MM.1S (cell line): ENCODE measurements at regions not wholly inside any gene's neighbourhood (a gene's known extent, or its start where the extent isn't known, plus 50 kb on each side); places are given as distances from the start of the nearest gene placed in this dataset.
"Not testable (repeated sequence)": the region's sequence is repeated elsewhere in the genome, so short reads cannot be mapped to it uniquely, and the experiment has no call there.

Experiments used
- DNase-seq: peaks from one replicate; pipeline ENCODE4 v3.0.0-alpha.2; 2015
- H2AFZ ChIP-seq: fragments of 300-600 bp; sonication (generic); 2 replicates; pipeline ENCODE4 v1.6.0; 2016; ENCODE audit warnings: antibody characterized with exemption, low read length
- H3F3A ChIP-seq: fragments of 300-600 bp; sonication (generic); 2 replicates; pipeline ENCODE4 v1.6.1; 2016; ENCODE audit warnings: mild to moderate bottlenecking, antibody characterized with exemption, low read length, moderate library complexity, mixed read lengths; ENCODE audit not compliant: insufficient read depth
- H3K27ac ChIP-seq: fragments of 300-600 bp; sonication (generic); 2 replicates; pipeline ENCODE4 v1.5.1; 2016; ENCODE audit warnings: mild to moderate bottlenecking, low read length
- H3K27me3 ChIP-seq: fragments of 300-600 bp; sonication (generic); replicated peaks from 2 replicates; pipeline ENCODE4 v1.6.0; 2016; ENCODE audit warnings: low read length; ENCODE audit not compliant: insufficient read depth
- H3K36me3 ChIP-seq: fragments of 300-600 bp; sonication (generic); replicated peaks from 2 replicates; pipeline ENCODE4 v1.6.1; 2016; ENCODE audit warnings: mild to moderate bottlenecking, low read length, mixed read lengths; ENCODE audit not compliant: insufficient read depth
- H3K4me1 ChIP-seq: fragments of 300-600 bp; sonication (generic); 2 replicates; pipeline ENCODE4 v1.6.1; 2016; ENCODE audit warnings: low read length, mixed read lengths
- H3K4me2 ChIP-seq: fragments of 300-600 bp; sonication (generic); 2 replicates; pipeline ENCODE4 v1.6.0; 2016; ENCODE audit warnings: low read depth, low read length
- H3K4me3 ChIP-seq: fragments of 300-600 bp; sonication (generic); 2 replicates; pipeline ENCODE4 v1.5.1; 2016; ENCODE audit warnings: low read length, mixed read lengths
- H3K79me2 ChIP-seq: fragments of 300-600 bp; sonication (generic); 2 replicates; pipeline ENCODE4 v1.6.1; 2016; ENCODE audit warnings: mixed run types, low read length, mixed read lengths
- H3K9ac ChIP-seq: fragments of 300-600 bp; sonication (generic); 2 replicates; pipeline ENCODE4 v1.6.1; 2016; ENCODE audit warnings: low read length, mixed read lengths
- H3K9me2 ChIP-seq: fragments of 300-600 bp; sonication (generic); replicated peaks from 2 replicates; pipeline ENCODE4 v1.6.1; 2016; ENCODE audit warnings: mild to moderate bottlenecking, low read length, mixed read lengths; ENCODE audit not compliant: insufficient read depth
- H3K9me3 ChIP-seq: fragments of 300-600 bp; sonication (generic); replicated peaks from 2 replicates; pipeline ENCODE4 v1.6.1; 2016; ENCODE audit warnings: mild to moderate bottlenecking, low read length, mixed read lengths; ENCODE audit not compliant: insufficient read depth
- H4K20me1 ChIP-seq: fragments of 300-600 bp; sonication (generic); 2 replicates; pipeline ENCODE4 v1.6.1; 2016; ENCODE audit warnings: mild to moderate bottlenecking, low read length, moderate library complexity, mixed read lengths; ENCODE audit not compliant: insufficient read depth
- CTCF ChIP-seq: fragments of 300-600 bp; sonication (generic); IDR thresholded peaks from 2 replicates; pipeline ENCODE4 v1.5.1; 2016; ENCODE audit warnings: antibody characterized with exemption, low read length, mixed read lengths
- EZH2 ChIP-seq: fragments of 300-600 bp; sonication (generic); optimal IDR thresholded peaks from 2 replicates; pipeline ENCODE3; 2017; ENCODE audit warnings: low read depth, mild to moderate bottlenecking, antibody characterized with exemption, low read length, mixed read lengths
- EZH2phosphoT487 ChIP-seq: fragments of 300-600 bp; sonication (generic); IDR thresholded peaks from 2 replicates; pipeline ENCODE4 v1.6.1; 2018; ENCODE audit warnings: antibody characterized with exemption, low read length

GRCh38 chr18:76604108-76604934, 109.3 kb upstream of the ZNF516 start:
- Histone ChIP-seq H3K27ac (no peak overlapping the region), H3K4me3 (no peak overlapping the region)

GRCh38 chr18:76602191-76602590, 107.1 kb upstream of the ZNF516 start:
- Histone ChIP-seq H3F3A (no peaks in the 10 kb centered on the region), H3K27me3 (no peaks in the 10 kb centered on the region), H3K9ac (no peak overlapping the region), H3K79me2 (no peaks in the 10 kb centered on the region), H3K4me3 (no peak overlapping the region), H3K27ac (no peak overlapping the region), H3K4me2 (no peak overlapping the region), H3K9me2 (no peaks in the 10 kb centered on the region), H3K9me3 (no peaks in the 10 kb centered on the region), H3K4me1 (no peaks in the 10 kb centered on the region), H3K36me3 (no peaks in the 10 kb centered on the region), H2AFZ (no peak overlapping the region), H4K20me1 (no peaks in the 10 kb centered on the region)
- TF ChIP-seq CTCF (no peak), EZH2 (no peak), EZH2phosphoT487 (no peak)
- no peak for DNase-seq

More at GRCh38 chr18:76604108-76604934, 109.3 kb upstream of the ZNF516 start:
- Histone ChIP-seq H3K4me2 (no peak overlapping the region), H3K9ac (no peak overlapping the region), H4K20me1 (no peaks in the 10 kb centered on the region), H3F3A (no peaks in the 10 kb centered on the region), H3K27me3 (no peaks in the 10 kb centered on the region), H3K4me1 (no peaks in the 10 kb centered on the region), H3K79me2 (no peaks in the 10 kb centered on the region), H3K9me3 (no peaks in the 10 kb centered on the region), H2AFZ (no peak overlapping the region), H3K36me3 (no peaks in the 10 kb centered on the region), H3K9me2 (no peaks in the 10 kb centered on the region)
- DNase-seq = no peak
- TF ChIP-seq EZH2phosphoT487 (no peak), CTCF (no peak), EZH2 (no peak)

- H3K27ac ChIP-seq, H4K20me1 ChIP-seq, DNase-seq, H3K4me1 ChIP-seq, H3K79me2 ChIP-seq, H3K9me3 ChIP-seq, H3K4me2 ChIP-seq, H3F3A ChIP-seq, H3K4me3 ChIP-seq, H3K36me3 ChIP-seq, H3K27me3 ChIP-seq, H3K9me2 ChIP-seq, H2AFZ ChIP-seq, H3K9ac ChIP-seq: not testable (repeated sequence)
These were observed 105.0 kb upstream of the ZNF516 start for GRCh38 chr18:76600076-76600475.

GRCh38 chr18:76594966-76595365, 99.9 kb upstream of the ZNF516 start:
- Histone ChIP-seq H3K4me1 (no peaks in the 10 kb centered on the region), H3K9ac (no peak overlapping the region), H3K36me3 (no peaks in the 10 kb centered on the region), H3K9me3 (no peaks in the 10 kb centered on the region), H3K4me2 (no peak overlapping the region), H3K27ac (no peak overlapping the region), H2AFZ (no peak overlapping the region), H3K27me3 (no peaks in the 10 kb centered on the region), H3F3A (no peaks in the 10 kb centered on the region), H3K9me2 (no peaks in the 10 kb centered on the region), H3K4me3 (no peak overlapping the region), H3K79me2 (no peaks in the 10 kb centered on the region), H4K20me1 (no peaks in the 10 kb centered on the region)
- TF ChIP-seq EZH2 (no peak), EZH2phosphoT487 (no peak), CTCF (no peak)
- DNase-seq = no peak
